Heart left ventricle (tissue), 13 donors: ENCODE measurements at regions not wholly inside any gene's neighbourhood (a gene's known extent, or its start where the extent isn't known, plus 50 kb on each side); places are given as distances from the start of the nearest gene placed in this dataset.

ENCODE experiments used
- CTCF ChIP-seq, 12 donors: fragments of 200-600 bp; sonication (generic) in 4 of 12; IDR thresholded peaks; one replicate each; pipeline versions ENCODE4 v1.5.0 to v1.8.0; 2018 to 2022; ENCODE audit warnings: antibody characterized with exemption in 12 of 12, mild to moderate bottlenecking in 5 of 12
- POLR2A ChIP-seq, 2 donors: fragments of 450-650 bp; IDR thresholded peaks; one replicate each; pipeline ENCODE4 v1.6.1; 2017; ENCODE audit warnings: antibody characterized with exemption in 2 of 2, mild to moderate bottlenecking in 2 of 2, moderate library complexity in 2 of 2
- donor health status: ischemic (EF 13 %, LVEDD 7.1; RV severe dilation, severe dysfunction).
- donor health status: DM: no; HTN: yes; CAD: no.
- donor health status: DM: no; HTN: no; CAD: no.
- donor health status: ischemic (EF 25% LVEDD 6.9; RV normal size, moderate dysfunction).
- donor health status: ischemic (EF 25% LVEDD 5.7; RV mildly dilated, moderate dysfunction).
- donor health status: ischemic (EF 35%, LVEDD 5.7; RV mildly dilated, moderate dysfunction).
- donor health status: nonischemic (EF 11% LVEDD 7.7; RV severe dilation, severe dysfunction).
- donor health status: DM: yes; HTN: yes; CAD: no.
- donor health status: PGD.
- donor health status: ischemic (EF 29% LVEDD 5.4; RV normal size, mild dysfunction).
- donor health status: nonischemic (EF 23%, LVEDD 6.1; RV moderate dilation, normal function).

DNA sequence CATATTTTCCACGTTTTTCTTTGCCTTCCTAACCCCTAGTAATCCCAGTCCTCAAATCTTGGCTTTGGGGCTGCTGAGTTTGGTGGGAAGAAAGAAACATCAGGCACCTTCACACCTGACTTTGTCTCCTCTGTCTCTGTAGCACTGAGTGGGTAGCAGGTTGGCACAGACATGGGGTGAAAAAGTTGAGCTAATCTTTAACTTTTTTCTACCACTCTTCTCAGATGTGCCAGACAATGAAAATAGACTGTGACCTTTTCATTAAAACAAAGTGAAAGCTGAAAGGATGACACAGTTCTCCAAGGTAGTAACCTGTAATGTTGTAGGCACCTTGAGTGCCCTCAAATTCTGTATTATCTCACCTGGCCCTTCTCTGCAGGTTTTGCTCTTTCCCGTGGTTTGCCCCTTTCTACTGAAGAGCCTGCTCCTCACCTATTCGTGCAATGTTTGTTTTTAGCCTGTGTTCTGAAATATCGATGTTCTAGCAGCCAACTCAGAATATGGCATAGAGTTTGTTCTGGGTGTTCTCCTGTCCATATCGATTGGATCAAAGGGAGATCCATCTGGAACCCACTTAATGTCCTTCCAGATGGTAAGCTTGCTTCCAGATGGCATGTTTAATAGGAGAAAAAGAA lies 57.8 kb upstream of the ATXN1 start:
- TF ChIP-seq CTCF (IDR thresholded peaks at IDR 0.05) (no peak), POLR2A (IDR thresholded peaks at IDR 0.05) (no peak)
